OCI-LY1 (cell line): ENCODE measurements at regions not wholly inside any gene's neighbourhood (a gene's known extent, or its start where the extent isn't known, plus 50 kb on each side); places are given as distances from the start of the nearest gene placed in this dataset.

Source experiments
- EZH2 ChIP-seq: fragments of 200-600 bp; sonication (generic), shearing (Covaris generic); IDR thresholded peaks from 2 replicates; pipeline ENCODE4 v1.8.0; 2017; ENCODE audit warnings: borderline replicate concordance, mixed run types, mild to moderate bottlenecking, antibody characterized with exemption, low read length, moderate library complexity, mixed read lengths
- TF ChIP-seq, protein P1 (sequence below): fragments of 200-600 bp; sonication (generic), shearing (Covaris generic); IDR thresholded peaks from 2 replicates; pipeline ENCODE4 v1.5.1; 2017; ENCODE audit warnings: mild to moderate bottlenecking, antibody characterized with exemption, low read length, moderate library complexity, mixed read lengths

DNA sequence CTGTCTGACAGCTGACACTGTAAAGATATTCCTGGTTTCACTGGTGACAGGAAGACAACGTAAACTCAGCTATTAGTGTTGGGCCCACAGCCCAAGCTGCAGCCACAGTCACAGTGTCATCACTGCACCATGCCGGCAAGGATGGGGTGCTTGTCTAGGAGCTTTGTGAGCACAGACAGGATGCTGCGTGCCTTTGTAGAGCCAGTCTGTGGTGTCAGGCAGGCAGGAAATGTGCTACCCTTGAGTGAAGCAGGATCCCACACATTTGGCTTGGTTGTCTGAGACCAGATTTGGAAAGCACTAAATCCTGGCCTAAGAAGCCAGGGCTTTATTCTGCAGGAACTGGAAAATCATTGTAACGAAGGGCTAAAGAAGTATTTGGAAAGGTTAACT lies 121.6 kb upstream of the ADAMTS16 start:
- TF ChIP-seq, protein P1, sequence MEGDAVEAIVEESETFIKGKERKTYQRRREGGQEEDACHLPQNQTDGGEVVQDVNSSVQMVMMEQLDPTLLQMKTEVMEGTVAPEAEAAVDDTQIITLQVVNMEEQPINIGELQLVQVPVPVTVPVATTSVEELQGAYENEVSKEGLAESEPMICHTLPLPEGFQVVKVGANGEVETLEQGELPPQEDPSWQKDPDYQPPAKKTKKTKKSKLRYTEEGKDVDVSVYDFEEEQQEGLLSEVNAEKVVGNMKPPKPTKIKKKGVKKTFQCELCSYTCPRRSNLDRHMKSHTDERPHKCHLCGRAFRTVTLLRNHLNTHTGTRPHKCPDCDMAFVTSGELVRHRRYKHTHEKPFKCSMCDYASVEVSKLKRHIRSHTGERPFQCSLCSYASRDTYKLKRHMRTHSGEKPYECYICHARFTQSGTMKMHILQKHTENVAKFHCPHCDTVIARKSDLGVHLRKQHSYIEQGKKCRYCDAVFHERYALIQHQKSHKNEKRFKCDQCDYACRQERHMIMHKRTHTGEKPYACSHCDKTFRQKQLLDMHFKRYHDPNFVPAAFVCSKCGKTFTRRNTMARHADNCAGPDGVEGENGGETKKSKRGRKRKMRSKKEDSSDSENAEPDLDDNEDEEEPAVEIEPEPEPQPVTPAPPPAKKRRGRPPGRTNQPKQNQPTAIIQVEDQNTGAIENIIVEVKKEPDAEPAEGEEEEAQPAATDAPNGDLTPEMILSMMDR: no peak
- no peak for TF ChIP-seq EZH2
